ENCODE measurements at regions not wholly inside any gene's neighbourhood (a gene's known extent, or its start where the extent isn't known, plus 50 kb on each side); places are given as distances from the start of the nearest gene placed in this dataset.

- no peak for TF ChIP-seq EP300 (IDR thresholded peaks at IDR 0.05; ENCODE audit: borderline replicate concordance in 1 of 2, low read depth in 1 of 2, low read length in 1 of 2)
- TF ChIP-seq CTCF (IDR thresholded peaks at IDR 0.05): no peak
- TF ChIP-seq POLR2AphosphoS5 (IDR thresholded peaks at IDR 0.05; ENCODE audit: low read depth, low read length): no peak
- TF ChIP-seq NRF1 (IDR thresholded peaks at IDR 0.05; ENCODE audit: low read depth, low read length): no peak
- TF ChIP-seq, protein P1, sequence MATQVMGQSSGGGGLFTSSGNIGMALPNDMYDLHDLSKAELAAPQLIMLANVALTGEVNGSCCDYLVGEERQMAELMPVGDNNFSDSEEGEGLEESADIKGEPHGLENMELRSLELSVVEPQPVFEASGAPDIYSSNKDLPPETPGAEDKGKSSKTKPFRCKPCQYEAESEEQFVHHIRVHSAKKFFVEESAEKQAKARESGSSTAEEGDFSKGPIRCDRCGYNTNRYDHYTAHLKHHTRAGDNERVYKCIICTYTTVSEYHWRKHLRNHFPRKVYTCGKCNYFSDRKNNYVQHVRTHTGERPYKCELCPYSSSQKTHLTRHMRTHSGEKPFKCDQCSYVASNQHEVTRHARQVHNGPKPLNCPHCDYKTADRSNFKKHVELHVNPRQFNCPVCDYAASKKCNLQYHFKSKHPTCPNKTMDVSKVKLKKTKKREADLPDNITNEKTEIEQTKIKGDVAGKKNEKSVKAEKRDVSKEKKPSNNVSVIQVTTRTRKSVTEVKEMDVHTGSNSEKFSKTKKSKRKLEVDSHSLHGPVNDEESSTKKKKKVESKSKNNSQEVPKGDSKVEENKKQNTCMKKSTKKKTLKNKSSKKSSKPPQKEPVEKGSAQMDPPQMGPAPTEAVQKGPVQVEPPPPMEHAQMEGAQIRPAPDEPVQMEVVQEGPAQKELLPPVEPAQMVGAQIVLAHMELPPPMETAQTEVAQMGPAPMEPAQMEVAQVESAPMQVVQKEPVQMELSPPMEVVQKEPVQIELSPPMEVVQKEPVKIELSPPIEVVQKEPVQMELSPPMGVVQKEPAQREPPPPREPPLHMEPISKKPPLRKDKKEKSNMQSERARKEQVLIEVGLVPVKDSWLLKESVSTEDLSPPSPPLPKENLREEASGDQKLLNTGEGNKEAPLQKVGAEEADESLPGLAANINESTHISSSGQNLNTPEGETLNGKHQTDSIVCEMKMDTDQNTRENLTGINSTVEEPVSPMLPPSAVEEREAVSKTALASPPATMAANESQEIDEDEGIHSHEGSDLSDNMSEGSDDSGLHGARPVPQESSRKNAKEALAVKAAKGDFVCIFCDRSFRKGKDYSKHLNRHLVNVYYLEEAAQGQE (IDR thresholded peaks at IDR 0.05; ENCODE audit: low read depth, low read length): no peak
- TF ChIP-seq GABPA (IDR thresholded peaks at IDR 0.05; ENCODE audit: low read depth): no peak
- no peak for TF ChIP-seq USF2 (IDR thresholded peaks at IDR 0.05; ENCODE audit: borderline replicate concordance, low read depth, low read length)
- TF ChIP-seq, protein P2, sequence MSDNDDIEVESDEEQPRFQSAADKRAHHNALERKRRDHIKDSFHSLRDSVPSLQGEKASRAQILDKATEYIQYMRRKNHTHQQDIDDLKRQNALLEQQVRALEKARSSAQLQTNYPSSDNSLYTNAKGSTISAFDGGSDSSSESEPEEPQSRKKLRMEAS (IDR thresholded peaks at IDR 0.05; ENCODE audit: low read depth): no peak
- no peak for TF ChIP-seq CHD2 (IDR thresholded peaks at IDR 0.05; ENCODE audit: low read length, partially characterized antibody)
- TF ChIP-seq SIN3A (IDR thresholded peaks at IDR 0.05; ENCODE audit: borderline replicate concordance, low read depth, low read length): no peak
Observed at GRCh38 chr3:107068980-107069379, 308.3 kb upstream of the CCDC54 start.

Measured in SK-N-SH (cell line).